GM19463 (cell line): ENCODE measurements at regions not wholly inside any gene's neighbourhood (a gene's known extent, or its start where the extent isn't known, plus 50 kb on each side); places are given as distances from the start of the nearest gene placed in this dataset.
"Not testable (repeated sequence)": the region's sequence is repeated elsewhere in the genome, so short reads cannot be mapped to it uniquely, and the experiment has no call there.

ENCODE experiments used
- ATAC-seq: cut with Tn5 transposase; IDR thresholded peaks from one replicate; pipeline ENCODE4 v1.9.1; 2021; ENCODE audit warnings: mild to moderate bottlenecking, moderate library complexity; ENCODE audit not compliant: unreplicated experiment

DNA sequence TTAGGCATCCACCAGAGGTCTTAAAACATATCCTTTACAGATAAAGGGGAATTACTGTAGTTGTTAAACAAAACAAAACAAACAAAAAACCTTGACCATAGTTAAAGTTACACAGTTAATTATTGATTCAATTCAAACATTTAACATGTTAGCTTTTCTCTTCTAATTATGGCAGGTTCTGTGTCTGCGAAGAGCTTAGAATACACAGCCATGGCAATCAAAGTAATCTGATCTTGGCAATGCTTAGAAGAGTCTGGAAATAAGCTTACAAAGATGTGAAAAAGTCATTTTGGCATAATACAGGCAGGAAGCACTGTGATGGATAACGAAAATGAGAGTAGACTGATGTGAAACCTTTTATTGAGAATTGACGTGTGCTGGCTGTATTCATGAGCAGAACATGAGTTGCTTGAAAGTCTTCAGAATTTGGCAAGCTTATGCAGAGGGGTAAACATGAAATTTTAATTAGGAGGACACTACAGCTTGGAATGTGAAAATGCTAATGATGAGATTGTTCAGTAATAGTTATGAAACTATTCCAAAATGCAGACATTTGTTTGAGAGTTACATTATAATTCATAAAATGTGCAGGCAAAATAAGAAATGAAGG lies 629.6 kb downstream of the FSCB start:
- ATAC-seq = no peak

- no peak for ATAC-seq
Observed at GRCh38 chr14:43872752-43873655, 634.1 kb downstream of the FSCB start.

GRCh38 chr14:43872222-43872621 lies 634.9 kb downstream of the FSCB start:
- ATAC-seq = no peak

DNA sequence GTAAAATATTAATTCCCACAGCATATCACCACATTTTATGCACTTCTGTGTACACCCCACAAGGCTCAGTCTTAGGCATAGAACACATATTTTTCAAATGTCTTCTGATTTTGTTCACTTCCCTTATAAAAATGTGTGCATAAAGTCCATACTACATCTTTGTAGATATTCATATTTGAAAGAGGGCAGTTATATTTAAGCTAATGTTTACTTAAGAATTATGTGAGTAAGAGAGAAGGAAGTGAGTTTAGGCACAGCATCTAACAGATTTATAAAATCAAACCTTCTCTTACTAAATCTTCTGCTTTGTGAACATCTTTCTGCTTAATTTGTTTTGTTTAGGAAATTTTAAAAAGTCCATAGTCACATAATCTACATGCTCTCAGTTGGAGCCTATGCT lies 648.1 kb downstream of the FSCB start:
- no peak for ATAC-seq

DNA sequence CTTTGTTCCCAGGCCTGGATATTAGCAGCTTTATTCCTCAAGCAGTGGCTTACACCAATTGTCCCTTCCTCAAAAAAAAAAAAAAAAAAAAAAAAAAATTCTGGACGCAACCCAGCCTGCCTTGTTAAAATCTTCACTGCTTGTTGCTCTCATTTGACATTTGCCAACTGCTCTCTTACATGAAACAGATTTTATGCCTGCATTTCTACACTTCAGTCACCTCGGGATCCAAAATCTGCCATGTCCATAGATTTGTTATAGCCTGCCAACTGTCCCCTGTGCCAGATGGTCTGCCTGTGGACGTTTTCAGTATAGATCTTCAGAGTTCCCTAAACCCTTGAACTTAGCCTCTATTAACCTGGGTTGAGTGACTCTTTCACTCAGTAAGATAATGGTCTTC lies 651.5 kb downstream of the FSCB start:
- ATAC-seq = no peak

DNA sequence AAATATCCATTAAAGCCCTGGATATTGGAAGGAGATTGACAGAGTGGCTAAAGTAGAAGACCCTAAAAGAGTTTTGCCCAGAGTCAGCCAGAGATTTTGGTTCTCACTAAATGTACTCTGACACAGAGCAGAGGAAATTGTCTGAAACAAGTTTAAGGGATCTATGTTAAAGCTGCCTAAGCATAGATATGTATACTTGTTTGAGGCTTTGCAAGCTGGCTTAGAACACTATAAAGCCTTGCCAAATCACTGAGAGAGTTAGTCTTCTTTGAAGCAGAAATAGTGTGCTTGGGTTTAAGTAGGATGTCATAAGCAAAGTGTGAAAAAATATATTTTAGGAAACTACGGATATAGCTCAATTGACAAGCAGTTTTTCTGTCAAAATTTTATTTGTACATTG lies 653.5 kb downstream of the FSCB start:
- no peak for ATAC-seq

DNA sequence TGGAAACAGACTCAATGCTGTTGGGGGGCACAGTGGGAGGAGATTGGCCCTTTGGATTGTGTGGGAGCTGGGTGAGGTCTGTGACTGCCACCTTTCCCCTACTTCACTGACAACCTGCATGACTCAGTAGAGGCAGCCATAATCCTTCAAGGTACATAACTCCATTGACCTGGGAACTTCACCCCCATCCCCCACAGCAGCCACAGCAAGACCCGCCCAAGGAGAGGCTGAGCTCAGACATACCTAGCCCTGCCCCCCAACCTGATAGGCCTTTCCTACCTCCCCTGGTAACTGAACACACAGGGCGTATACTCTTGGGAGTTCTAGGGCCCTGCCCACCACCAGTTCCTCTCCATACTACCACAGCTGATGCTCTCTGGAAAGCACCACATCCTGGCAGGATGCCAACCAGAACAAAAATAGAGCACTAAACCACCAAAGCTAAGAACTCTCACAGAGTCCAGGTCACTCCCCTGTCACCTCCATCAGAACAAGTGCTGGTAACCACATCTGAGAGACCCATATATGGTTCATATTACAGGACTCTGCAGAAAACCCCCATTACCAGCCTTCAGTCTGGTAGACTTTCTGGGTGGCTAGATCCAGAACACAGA lies 703.9 kb downstream of the FSCB start:
- ATAC-seq = no peak

GRCh38 chr14:43795600-43796228 lies 711.4 kb downstream of the FSCB start:
- ATAC-seq = no peak

GRCh38 chr14:43793579-43793978 lies 713.5 kb downstream of the FSCB start:
- ATAC-seq = no peak

DNA sequence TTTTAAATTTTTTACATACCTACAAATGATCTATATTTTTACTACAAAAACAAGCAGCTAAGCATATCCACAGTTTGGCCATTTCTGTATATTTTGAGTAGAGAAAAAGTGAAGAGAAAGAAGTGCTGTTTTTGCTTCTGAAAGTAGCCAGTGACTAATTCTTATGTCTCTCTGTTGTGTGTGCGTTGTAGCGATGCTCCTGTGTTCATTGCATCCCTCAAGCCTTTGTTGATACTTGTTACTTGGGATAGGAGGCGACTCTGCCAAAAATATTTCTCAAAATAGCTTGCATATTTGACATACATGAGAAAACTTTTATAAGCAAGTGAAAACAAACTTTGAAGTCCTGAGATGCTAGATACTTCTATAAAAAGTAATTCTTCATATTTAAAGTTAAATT lies 714.1 kb downstream of the FSCB start:
- ATAC-seq = no peak

DNA sequence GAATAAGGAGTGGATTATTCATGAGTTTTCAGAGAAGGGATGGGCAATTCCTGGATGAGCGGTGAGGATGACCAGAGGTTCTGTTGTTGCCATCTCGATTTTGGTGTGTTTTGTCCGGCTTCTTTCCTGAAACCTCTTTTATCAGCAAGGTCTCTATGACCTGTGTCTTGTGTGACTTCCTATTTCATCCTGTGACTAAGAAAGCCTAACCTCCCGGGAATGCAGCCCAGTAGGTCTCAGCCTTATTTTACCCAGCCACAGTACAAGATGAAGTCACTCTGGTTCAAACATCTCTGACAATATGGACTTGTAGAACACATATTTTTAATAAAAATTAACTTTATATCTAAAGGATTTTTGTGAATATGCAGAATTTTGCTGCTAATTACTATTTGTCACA lies 716.4 kb downstream of the FSCB start:
- no peak for ATAC-seq

DNA sequence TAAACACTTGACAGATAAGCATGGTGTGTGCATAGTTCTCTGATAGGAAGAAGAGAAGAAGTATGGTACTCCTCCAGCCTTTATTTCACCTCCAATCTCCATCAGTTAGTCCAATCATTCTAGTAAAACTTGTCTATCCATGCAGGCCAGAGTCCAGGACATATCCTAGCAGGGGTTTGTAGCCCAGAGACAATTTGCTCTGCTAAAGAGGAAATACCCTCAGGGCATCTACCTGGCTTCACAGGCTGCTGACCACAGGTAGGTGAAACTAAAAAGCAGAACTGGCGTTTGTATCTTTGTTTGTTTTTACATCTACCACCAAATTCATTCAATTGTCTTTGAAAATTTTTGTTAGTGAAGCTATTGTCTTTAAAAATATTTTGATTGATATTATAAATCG lies 717.6 kb downstream of the FSCB start:
- ATAC-seq = no peak

DNA sequence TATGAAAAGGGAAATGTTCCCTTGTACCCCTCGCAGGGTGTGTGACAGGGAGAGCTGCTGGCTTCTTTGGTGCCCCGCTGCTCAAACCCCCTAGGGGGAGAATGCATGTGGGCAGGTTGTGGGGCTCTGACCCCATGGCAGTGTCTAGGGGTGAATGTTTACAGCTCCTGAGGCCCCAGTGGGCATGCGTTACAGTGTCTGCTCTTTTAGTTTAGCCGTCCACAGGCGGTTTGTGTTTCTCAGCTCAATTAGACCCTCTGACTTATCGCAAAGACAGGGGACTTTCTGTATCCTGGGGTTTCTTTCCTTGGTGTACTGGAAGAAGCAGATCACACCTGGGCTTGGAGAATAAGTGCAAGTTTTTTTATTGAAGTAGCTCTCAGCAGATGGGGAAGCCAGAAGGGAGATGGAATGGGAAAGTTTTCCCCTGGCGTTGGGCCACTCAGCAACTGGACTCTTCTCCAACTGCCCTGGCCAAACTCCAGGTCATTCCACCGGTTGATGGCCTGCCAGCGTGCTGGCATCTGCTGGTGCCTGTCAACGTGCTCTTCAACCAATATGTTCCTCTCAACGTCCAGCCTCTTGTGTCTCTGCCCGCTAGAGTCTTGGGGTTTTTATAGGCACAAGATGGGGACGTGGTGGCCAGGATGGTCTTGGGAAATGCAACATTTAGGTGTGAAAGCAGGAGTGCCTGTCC lies 720.9 kb downstream of the FSCB start:
- ATAC-seq = no peak

- ATAC-seq = not testable (repeated sequence)
Observed at GRCh38 chr14:43784432-43784831, 722.7 kb downstream of the FSCB start.

DNA sequence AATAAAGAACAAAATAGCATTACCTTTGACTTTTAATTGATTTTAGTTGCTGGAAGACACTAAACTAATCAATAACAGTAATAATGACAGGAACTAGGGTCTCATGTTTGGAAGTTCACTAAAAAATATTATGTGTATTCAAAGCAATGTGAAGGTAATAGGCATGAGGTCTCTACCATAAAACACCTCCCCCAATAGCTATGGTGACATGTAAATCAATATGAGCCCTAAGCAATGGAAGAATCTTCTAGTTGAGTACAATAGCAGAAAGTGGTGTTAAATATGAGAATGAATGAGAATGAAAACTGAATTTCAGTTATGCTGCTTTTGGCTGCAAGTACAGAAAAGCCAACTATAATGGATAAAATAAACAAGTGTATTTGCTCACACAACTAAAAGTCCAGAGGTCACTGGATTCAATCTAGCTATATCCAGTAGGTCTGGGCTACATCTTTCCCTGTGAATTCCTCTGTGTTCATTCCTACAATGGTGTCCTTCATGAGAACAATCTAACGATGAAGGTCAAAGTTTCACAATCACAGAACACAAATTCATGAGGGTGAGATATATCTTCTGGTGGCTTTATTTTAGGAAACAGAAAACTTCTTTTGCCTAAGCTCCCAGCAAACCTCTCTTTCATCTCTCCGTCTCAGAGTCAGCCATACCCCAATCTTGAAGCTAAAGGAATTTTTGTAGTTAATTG lies 728.0 kb downstream of the FSCB start:
- ATAC-seq = no peak

DNA sequence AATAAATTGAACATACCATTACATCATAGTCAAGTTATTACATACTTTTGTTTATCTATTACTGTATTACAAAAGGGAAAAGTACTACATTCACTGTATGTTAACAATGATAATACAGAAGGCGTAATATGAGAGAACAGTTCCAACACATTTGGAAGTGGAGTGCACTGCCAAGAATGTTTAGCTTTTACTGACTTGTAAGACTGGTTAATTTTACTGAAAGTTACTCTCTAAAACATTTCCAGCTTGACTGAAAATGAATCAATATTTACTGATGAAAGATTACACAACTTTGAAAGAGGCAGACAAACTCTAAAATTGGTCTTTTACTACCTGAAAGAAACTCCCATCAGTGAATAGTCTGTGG lies 728.5 kb downstream of the FSCB start:
- ATAC-seq = no peak

- no peak for ATAC-seq
Observed at GRCh38 chr14:43765474-43765873, 741.6 kb downstream of the FSCB start.

DNA sequence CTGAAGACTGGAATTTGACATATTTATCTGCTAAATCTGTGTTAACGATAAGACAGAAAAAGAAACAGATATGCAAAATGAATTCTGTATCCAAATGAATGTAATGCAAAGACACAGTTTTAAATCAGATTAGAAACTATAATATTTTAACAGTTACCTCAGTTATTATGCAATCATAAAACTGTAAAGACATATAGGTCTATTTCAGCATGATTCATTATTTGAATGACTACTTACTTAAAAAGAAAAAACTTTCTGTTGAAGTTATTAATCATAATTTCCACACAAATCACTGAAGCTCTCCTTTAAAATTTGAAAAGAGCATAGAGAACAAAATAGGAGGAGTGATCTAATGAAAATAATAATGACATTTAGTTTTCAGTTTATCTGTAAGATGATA lies 742.6 kb downstream of the FSCB start:
- no peak for ATAC-seq

GRCh38 chr14:43755707-43756106 lies 751.4 kb downstream of the FSCB start:
- no peak for ATAC-seq

- ATAC-seq = no peak
Observed at GRCh38 chr14:43754838-43755237, 752.2 kb downstream of the FSCB start.
